ENCODE measurements at regions not wholly inside any gene's neighbourhood (a gene's known extent, or its start where the extent isn't known, plus 50 kb on each side); places are given as distances from the start of the nearest gene placed in this dataset.

DNA sequence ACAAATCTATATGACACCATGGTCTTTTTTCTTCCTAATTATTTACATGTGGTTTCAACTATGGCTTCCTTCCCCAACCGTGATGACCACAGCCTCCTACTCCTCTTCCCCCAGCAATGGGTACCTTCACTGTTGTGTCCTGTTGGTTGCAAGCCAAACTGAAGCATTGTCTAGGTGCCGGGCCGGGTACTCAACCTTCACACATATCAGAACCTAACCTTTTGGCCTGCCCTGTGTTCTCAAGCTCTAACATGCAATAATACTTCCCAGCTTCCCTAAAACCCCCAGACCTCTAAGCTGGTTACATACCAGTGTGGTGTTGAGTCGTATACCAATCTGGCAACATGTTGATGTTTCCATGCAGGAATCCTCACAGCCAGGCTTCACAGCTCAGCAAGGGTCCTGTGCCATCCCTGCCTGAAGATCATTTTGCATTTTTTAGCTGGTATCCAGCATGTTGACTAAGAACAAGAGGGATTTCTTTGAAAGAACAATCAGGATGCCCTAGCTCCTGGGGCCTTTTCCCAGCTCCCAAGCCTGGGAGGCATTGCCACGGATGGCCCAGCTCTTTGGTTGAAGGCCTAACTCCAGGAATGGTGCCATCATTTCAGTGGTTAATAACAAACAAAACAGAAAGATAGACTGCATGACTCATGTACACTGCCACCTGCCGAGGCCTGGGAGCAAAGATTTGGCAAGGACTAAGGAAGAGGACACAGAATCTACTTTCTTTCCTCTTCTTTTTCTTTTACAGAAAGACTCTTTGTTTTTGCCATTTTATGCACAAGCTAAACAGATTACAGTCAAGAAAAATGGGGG lies 373.7 kb upstream of the SALL1 start:
- TF ChIP-seq CTCF (IDR thresholded peaks at IDR 0.05 in 8 of 11, conservative IDR thresholded peaks at IDR 0.05 in 3 of 11) (no peak), POLR2A (IDR thresholded peaks at IDR 0.05) (no peak), POLR2AphosphoS5 (IDR thresholded peaks at IDR 0.05) (no peak)
